ENCODE measurements at regions not wholly inside any gene's neighbourhood (a gene's known extent, or its start where the extent isn't known, plus 50 kb on each side); places are given as distances from the start of the nearest gene placed in this dataset.
"Not testable (repeated sequence)": the region's sequence is repeated elsewhere in the genome, so short reads cannot be mapped to it uniquely, and the experiment has no call there.

DNA sequence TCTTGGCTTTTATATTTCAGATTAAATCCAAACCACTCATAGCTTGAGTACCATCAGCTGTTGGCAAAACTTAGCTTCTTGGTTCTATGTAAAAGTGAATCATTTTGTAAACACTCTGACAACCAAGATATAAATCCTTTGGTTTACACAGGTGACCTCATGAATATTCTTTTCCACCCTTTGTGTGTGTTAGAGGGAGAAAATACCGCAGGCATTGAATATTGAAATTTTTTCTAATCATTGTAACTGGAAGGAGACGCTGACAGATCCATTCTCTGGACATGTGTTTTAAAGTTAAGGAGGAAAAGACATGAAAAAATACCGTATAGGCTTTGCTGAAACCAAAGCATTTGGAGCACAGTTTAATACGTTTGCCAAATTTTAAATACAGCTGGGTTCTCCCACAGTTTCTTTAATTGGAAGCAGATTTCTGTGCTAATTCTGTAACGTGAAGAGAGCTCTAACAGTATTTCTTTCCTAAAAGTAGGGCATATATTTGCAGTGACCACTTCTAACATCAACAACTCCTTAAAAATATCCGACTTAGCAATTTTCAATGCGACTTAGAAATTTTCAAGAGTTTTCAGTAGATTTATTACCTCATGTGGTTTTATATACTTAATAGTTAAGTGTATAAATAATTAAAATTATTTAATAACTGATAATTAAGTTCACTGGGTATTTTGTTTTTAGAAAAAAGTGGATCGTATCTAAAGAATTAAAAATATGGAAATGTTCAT is 388.2 kb downstream of the USP25 start:
- in situ Hi-C loops (cut with HindIII; ENCODE audit: low sequenced_read_pairs): no loop called here
- peak; percentile 94 for DNase-seq (ENCODE audit: low read depth, low spot score)
- TF ChIP-seq, protein P1, sequence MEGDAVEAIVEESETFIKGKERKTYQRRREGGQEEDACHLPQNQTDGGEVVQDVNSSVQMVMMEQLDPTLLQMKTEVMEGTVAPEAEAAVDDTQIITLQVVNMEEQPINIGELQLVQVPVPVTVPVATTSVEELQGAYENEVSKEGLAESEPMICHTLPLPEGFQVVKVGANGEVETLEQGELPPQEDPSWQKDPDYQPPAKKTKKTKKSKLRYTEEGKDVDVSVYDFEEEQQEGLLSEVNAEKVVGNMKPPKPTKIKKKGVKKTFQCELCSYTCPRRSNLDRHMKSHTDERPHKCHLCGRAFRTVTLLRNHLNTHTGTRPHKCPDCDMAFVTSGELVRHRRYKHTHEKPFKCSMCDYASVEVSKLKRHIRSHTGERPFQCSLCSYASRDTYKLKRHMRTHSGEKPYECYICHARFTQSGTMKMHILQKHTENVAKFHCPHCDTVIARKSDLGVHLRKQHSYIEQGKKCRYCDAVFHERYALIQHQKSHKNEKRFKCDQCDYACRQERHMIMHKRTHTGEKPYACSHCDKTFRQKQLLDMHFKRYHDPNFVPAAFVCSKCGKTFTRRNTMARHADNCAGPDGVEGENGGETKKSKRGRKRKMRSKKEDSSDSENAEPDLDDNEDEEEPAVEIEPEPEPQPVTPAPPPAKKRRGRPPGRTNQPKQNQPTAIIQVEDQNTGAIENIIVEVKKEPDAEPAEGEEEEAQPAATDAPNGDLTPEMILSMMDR (IDR thresholded peaks at IDR 0.05; ENCODE audit: low read depth, low read length): no peak
- no peak overlapping the region for H3K4me3 ChIP-seq (ENCODE audit: low read depth, low read length)

DNA sequence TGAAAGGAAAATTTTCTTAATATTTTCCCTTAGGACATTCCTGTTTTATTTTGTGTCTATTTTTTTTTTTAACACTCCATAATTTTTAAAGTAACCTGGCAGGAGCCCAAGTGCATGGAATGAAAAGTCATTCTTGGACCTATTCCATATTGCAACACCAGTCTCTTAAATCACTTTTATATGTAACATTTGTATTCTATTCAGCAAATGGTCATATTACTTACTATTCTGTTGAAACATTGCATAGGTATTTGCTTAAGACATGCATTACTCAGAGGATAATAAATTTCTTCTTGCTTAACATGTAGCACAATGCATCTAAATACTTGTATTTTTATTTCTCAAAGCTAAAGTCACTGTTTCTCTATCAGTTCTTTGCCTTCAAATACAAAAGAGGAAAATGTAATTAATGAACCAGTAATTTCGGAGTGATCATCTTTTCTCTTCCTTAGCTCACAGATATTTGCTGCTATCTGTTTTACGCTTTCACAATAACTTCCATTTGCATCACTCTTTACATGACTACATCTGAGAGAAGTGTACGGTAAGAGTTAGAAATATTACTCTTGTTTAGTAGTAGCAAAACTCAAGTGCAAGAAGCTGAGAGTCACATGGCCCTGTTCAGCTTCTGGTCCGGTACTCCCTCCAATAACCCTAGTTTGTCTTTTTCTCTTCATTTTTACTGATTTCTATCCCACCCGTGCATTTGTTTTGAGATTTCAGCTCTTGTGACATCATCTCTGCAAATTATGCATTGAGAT is 394.8 kb downstream of the USP25 start:
- H3K4me3 ChIP-seq (ENCODE audit: low read depth, low read length): no peak overlapping the region
- TF ChIP-seq, protein P1 (IDR thresholded peaks at IDR 0.05; ENCODE audit: low read depth, low read length): no peak
- peak; percentile 82 for DNase-seq (ENCODE audit: low read depth, low spot score)
- in situ Hi-C loops (cut with HindIII; ENCODE audit: low sequenced_read_pairs): no loop called here

DNA sequence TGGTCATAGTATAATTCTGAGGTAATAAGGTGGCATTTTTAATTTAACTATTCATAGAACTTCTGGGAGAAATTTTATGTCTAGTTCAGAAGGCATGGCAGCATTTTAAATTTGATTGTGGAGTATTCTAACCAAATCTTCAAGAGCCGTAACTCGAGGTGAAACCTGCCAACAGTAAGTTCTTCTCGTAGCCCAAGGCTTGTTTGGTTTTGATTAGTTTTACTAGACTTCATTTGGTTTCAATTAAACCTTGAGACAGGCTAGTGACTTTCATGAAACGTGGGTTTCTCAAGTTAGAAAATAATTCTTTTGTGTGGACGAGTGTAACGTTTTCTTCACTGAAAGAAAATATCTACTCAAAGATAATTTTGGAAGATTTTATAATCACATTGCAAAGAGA is 395.5 kb downstream of the USP25 start:
- DNase-seq (ENCODE audit: low read depth, low spot score): peak; percentile 39
- TF ChIP-seq, protein P1 (IDR thresholded peaks at IDR 0.05; ENCODE audit: low read depth, low read length): no peak
- in situ Hi-C loops (cut with HindIII; ENCODE audit: low sequenced_read_pairs): no loop called here
- H3K4me3 ChIP-seq (ENCODE audit: low read depth, low read length): no peak overlapping the region

DNA sequence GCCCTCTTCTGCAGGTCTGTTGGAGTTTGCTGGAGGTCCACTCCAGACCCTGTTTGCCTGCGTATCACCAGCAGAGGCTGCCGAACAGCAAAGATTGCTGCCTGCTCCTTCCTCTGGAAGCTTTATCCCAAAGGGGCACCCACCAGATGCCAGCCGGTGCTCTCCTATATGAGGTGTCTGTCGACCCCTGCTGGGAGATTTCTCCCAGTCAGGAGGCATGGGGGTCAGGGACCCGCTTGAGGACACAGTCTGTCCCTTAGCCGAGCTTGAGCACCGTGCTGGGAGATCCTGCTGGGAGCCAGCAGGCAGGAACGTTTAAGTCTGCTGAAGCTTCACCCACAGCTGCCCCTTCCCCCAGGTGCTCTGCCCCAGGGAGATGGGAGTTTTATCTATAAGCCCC is 402.7 kb downstream of the USP25 start:
- DNase-seq (ENCODE audit: low read depth, low spot score); in situ Hi-C loops (cut with HindIII; ENCODE audit: low sequenced_read_pairs): not testable (repeated sequence)

DNA sequence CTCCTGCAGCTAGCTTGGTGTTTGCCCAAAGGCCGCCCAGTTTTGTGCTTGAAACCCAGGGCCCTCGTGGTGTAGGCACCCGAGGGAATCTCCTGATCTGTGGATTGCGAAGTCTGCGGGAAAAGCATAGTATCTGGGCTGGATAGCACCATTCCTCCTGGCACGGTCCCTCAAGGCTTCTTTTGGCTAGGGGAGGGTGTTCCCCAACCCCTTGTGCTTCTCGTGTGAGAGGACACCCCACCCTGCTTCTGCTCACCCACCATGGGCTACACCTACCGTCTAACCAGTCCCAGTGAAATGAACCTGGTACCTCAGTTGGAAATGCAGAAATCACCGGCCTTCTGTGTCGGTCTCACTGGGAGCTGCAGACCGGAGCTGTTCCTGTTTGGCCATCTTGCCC is 403.5 kb downstream of the USP25 start:
- no peak overlapping the region for H3K4me3 ChIP-seq (ENCODE audit: low read depth, low read length)
- DNase-seq (ENCODE audit: low read depth, low spot score): no peak
- in situ Hi-C loops (cut with HindIII; ENCODE audit: low sequenced_read_pairs): no loop called here
- TF ChIP-seq, protein P1 (IDR thresholded peaks at IDR 0.05; ENCODE audit: low read depth, low read length): no peak

More for the DNA sequence above, 402.7 kb downstream of the USP25 start:
- H3K4me3 ChIP-seq (ENCODE audit: low read depth, low read length): not testable (repeated sequence)

DNA sequence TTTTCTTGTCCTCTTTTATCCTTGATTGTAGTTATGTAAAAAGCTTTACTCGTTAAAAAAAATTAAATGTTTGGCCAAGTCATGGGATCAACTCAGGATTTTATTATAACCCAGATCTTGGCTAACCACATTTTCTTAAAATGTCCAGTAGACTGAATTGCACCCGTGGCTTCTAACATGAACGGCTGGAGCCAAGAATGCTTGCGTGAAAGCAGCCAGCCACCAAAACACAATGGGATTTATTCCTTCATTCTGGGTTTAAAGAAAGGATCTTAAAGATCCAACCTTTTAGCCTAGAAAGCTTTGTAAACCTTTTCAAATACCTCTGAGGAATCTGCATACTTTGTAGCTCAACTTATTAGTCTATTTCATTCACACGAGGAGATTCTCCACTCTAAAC is 404.4 kb downstream of the USP25 start:
- in situ Hi-C loops (cut with HindIII; ENCODE audit: low sequenced_read_pairs): no loop called here
- H3K4me3 ChIP-seq (ENCODE audit: low read depth, low read length): no peak overlapping the region
- TF ChIP-seq, protein P1 (IDR thresholded peaks at IDR 0.05; ENCODE audit: low read depth, low read length): no peak
- no peak for DNase-seq (ENCODE audit: low read depth, low spot score)

DNA sequence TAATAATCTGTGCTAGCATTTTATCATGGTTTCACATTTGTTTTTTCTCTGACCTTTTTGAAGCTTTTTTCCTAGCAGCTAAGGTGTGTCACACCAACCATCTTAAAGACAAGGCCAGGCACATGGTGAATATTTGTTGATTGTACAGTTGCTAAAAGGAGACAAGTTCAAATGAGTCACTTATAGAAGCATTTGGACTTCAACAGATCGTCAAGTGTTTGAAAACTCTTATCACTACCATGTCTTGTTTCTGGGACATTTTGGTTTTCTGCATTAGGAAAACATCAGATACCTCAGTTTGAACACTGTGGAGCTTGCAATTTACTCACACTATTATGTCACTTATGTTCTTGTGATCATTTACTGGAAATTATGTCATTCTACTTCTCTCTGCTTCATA is 407.3 kb downstream of the USP25 start:
- in situ Hi-C loops (cut with HindIII; ENCODE audit: low sequenced_read_pairs): no loop called here
- TF ChIP-seq, protein P1 (IDR thresholded peaks at IDR 0.05; ENCODE audit: low read depth, low read length): no peak
- DNase-seq (ENCODE audit: low read depth, low spot score): no peak
- no peak overlapping the region for H3K4me3 ChIP-seq (ENCODE audit: low read depth, low read length)

Data from astrocyte of the spinal cord (primary cell).